SK-N-SH (cell line): ENCODE measurements at regions not wholly inside any gene's neighbourhood (a gene's known extent, or its start where the extent isn't known, plus 50 kb on each side); places are given as distances from the start of the nearest gene placed in this dataset.

Experiments used
- CTCF ChIA-PET: fragments of 300-600, 350-600 bp; formaldehyde crosslinking; extraction: SDS; loops from one replicate; lab custom pipeline; 2021; lab: Yijun Ruan, JAX
- POLR2A ChIA-PET: fragments of 350-600 bp; sonication (Branson Sonifier 250); formaldehyde crosslinking; extraction: SDS; loops from one replicate; lab custom pipeline; 2020; ENCODE audit warnings: antibody characterized with exemption, inconsistent platforms; lab: Yijun Ruan, JAX
- DNase-seq: peaks from one replicate; pipeline ENCODE4 v3.0.0; 2012
- H2AFZ ChIP-seq: fragments of 200-600 bp; sonication (generic); 2 replicates; pipeline ENCODE4 v1.8.1; 2016; ENCODE audit warnings: antibody characterized with exemption, mild to moderate bottlenecking, low read depth
- H3F3A ChIP-seq: fragments of 200-600 bp; sonication (generic); replicated peaks from 2 replicates; pipeline ENCODE3; 2016; ENCODE audit warnings: antibody characterized with exemption, mild to moderate bottlenecking; ENCODE audit not compliant: insufficient read depth
- H3K27ac ChIP-seq, 2 experiments: fragments of 200-500 bp in 1 of 2; fragments of 200-600 bp in 1 of 2; sonication (Bioruptor generic) in 1 of 2; sonication (generic), shearing (Covaris generic) in 1 of 2; 2 replicates each; pipeline versions ENCODE4 v1.5.1 to v1.6.1; 2014 to 2016; ENCODE audit warnings: low read depth in 2 of 2, inconsistent platforms in 1 of 2, low read length in 1 of 2, mild to moderate bottlenecking in 1 of 2, mixed read lengths in 1 of 2
- H3K27me3 ChIP-seq: fragments of 200-600 bp; sonication (generic), shearing (Covaris generic); 2 replicates; pipeline ENCODE4 v1.6.1; 2016; ENCODE audit warnings: mixed run types; ENCODE audit not compliant: insufficient read depth
- H3K36me3 ChIP-seq, 2 experiments: fragments of 200-500 bp in 1 of 2; fragments of 200-600 bp in 1 of 2; sonication (Bioruptor generic) in 1 of 2; sonication (generic) in 1 of 2; replicated peaks in 1 of 2; 2 replicates each; pipeline versions ENCODE3 to v1.5.1; 2014 to 2016; ENCODE audit warnings: low read length in 1 of 2, mild to moderate bottlenecking in 1 of 2; ENCODE audit not compliant: insufficient read depth in 2 of 2, control insufficient read depth in 1 of 2
- H3K4me1 ChIP-seq, 2 experiments: fragments of 200-500 bp in 1 of 2; fragments of 200-600 bp in 1 of 2; sonication (Bioruptor generic) in 1 of 2; sonication (generic), shearing (Covaris generic) in 1 of 2; 2 replicates each; pipeline versions ENCODE4 v1.5.1 to v1.6.1; 2014 to 2016; ENCODE audit warnings: low read depth in 1 of 2, low read length in 1 of 2, mixed run types in 1 of 2; ENCODE audit not compliant: insufficient read depth in 2 of 2, control insufficient read depth in 1 of 2
- H3K4me2 ChIP-seq: fragments of 200-600 bp; sonication (generic), shearing (Covaris generic); 2 replicates; pipeline ENCODE4 v1.6.1; 2017; ENCODE audit warnings: mixed run types
- H3K4me3 ChIP-seq, 2 experiments: fragments of 200-500 bp in 1 of 2; fragments of 200-600 bp in 1 of 2; sonication (Bioruptor generic) in 1 of 2; sonication (generic), shearing (Covaris generic) in 1 of 2; 2 replicates each; pipeline versions ENCODE4 v1.5.1 to v1.8.1; 2014 to 2016; ENCODE audit warnings: low read depth in 2 of 2, inconsistent platforms in 1 of 2, low read length in 1 of 2, mild to moderate bottlenecking in 1 of 2, mixed read lengths in 1 of 2, moderate library complexity in 1 of 2
- H3K79me2 ChIP-seq: fragments of 200-600 bp; sonication (generic); 2 replicates; pipeline ENCODE4 v1.8.1; 2017; ENCODE audit warnings: mild to moderate bottlenecking; ENCODE audit not compliant: insufficient read depth
- H3K9ac ChIP-seq: fragments of 200-600 bp; sonication (generic); 2 replicates; pipeline ENCODE4 v1.6.1; 2017; ENCODE audit warnings: mixed run types
- H3K9me2 ChIP-seq: fragments of 200-600 bp; sonication (generic); 2 replicates; pipeline ENCODE4 v1.6.1; 2017; ENCODE audit warnings: mixed run types
- H3K9me3 ChIP-seq: fragments of 200-600 bp; sonication (generic); 2 replicates; pipeline ENCODE4 v1.6.1; 2017; ENCODE audit warnings: mixed run types, mild to moderate bottlenecking, moderate library complexity
- H4K20me1 ChIP-seq: fragments of 200-600 bp; sonication (generic); 2 replicates; pipeline ENCODE4 v1.6.1; 2017; ENCODE audit warnings: mild to moderate bottlenecking, mixed run types; ENCODE audit not compliant: insufficient read depth
- EP300 ChIP-seq, 2 experiments: IDR thresholded peaks; 2 replicates each; pipeline versions ENCODE4 v1.4.0 to v1.6.1; 2012; ENCODE audit warnings: borderline replicate concordance in 1 of 2, low read depth in 1 of 2, low read length in 1 of 2
- FOXM1 ChIP-seq: IDR thresholded peaks from 2 replicates; pipeline ENCODE4 v1.4.0; 2012; ENCODE audit warnings: low read depth, mild to moderate bottlenecking
- JUND ChIP-seq: IDR thresholded peaks from 2 replicates; pipeline ENCODE4 v1.4.0; 2012
- MEF2A ChIP-seq: IDR thresholded peaks from 2 replicates; pipeline ENCODE4 v1.4.0; 2012; ENCODE audit warnings: low read depth, borderline replicate concordance
- MXI1 ChIP-seq: IDR thresholded peaks from 2 replicates; pipeline ENCODE4 v1.6.1; 2012; ENCODE audit warnings: mild to moderate bottlenecking, low read depth, low read length, improper control_type of control experiment
- NFIC ChIP-seq: IDR thresholded peaks from 2 replicates; pipeline ENCODE4 v1.4.0; 2012; ENCODE audit warnings: borderline replicate concordance
- POLR2AphosphoS5 ChIP-seq: IDR thresholded peaks from 2 replicates; pipeline ENCODE4 v1.6.1; 2012; ENCODE audit warnings: low read depth, low read length
- RCOR1 ChIP-seq: fragments of 150-350 bp; IDR thresholded peaks from 2 replicates; pipeline ENCODE4 v1.6.1; 2017; ENCODE audit warnings: antibody characterized with exemption, low read length
- TAF1 ChIP-seq: IDR thresholded peaks from 2 replicates; pipeline ENCODE4 v1.6.1; 2012; ENCODE audit warnings: low read depth, mild to moderate bottlenecking, low read length, moderate library complexity, borderline replicate concordance
- USF2 ChIP-seq: fragments of 150-350 bp; IDR thresholded peaks from 2 replicates; pipeline ENCODE4 v1.6.1; 2017; ENCODE audit warnings: antibody characterized with exemption, low read length, low read depth, borderline replicate concordance
- ZBTB33 ChIP-seq: IDR thresholded peaks from 2 replicates; pipeline ENCODE4 v1.4.0; 2012; ENCODE audit warnings: low read depth, borderline replicate concordance
- whole genome bisulfite sequencing: methylation state at CpG from one replicate; pipeline ENCODE4 v1.1.6; 2017; ENCODE audit warnings: low lambda C conversion rate; 5-methylcytosine and 5-hydroxymethylcytosine counted together
- TF ChIP-seq, protein P1 (sequence below): IDR thresholded peaks from 2 replicates; pipeline ENCODE4; 2012
- TF ChIP-seq, protein P2 (sequence below): fragments of 200-600 bp; sonication (generic); IDR thresholded peaks from 2 replicates; pipeline ENCODE4 v1.6.1; 2017; ENCODE audit warnings: antibody characterized with exemption, mild to moderate bottlenecking, moderate library complexity
- TF ChIP-seq, protein P3 (sequence below): IDR thresholded peaks from 2 replicates; pipeline ENCODE4 v1.4.0; 2012; ENCODE audit warnings: low read depth

DNA sequence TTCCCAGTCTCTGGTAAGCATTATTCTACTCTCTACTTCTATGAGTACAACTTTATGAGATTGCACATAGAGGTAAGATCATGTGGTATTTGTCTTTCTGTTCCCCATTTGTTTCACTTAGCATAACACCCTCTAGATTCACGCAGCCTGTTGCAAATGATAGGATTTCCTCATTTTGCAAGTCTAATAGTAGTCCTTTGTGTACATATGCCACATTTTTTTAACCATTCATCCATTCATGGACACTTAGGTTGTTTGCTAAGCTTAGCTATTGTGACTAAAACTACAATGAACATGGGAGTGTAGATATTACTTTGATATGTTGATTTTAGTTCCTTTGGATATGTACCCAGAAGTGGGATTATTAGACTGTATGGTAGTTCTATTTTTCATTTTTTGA, 717.9 kb upstream of the ALCAM start:
- Histone ChIP-seq H3K9me2 (no peaks in the 10 kb centered on the region), H3K9ac (no peak overlapping the region), H3K9me3 (no peaks in the 10 kb centered on the region; the same call in 1 of the 2 replicates), H3F3A (no peaks in the 10 kb centered on the region)
- CTCF ChIA-PET, result no interaction called here
- no peak for DNase-seq
- TF ChIP-seq, protein P1, sequence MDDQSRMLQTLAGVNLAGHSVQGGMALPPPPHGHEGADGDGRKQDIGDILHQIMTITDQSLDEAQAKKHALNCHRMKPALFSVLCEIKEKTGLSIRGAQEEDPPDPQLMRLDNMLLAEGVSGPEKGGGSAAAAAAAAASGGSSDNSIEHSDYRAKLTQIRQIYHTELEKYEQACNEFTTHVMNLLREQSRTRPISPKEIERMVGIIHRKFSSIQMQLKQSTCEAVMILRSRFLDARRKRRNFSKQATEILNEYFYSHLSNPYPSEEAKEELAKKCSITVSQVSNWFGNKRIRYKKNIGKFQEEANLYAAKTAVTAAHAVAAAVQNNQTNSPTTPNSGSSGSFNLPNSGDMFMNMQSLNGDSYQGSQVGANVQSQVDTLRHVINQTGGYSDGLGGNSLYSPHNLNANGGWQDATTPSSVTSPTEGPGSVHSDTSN, result no peak
- TF ChIP-seq RCOR1 (no peak), USF2 (no peak), TAF1 (no peak), MEF2A (no peak), MXI1 (no peak)
- TF ChIP-seq, protein P2, sequence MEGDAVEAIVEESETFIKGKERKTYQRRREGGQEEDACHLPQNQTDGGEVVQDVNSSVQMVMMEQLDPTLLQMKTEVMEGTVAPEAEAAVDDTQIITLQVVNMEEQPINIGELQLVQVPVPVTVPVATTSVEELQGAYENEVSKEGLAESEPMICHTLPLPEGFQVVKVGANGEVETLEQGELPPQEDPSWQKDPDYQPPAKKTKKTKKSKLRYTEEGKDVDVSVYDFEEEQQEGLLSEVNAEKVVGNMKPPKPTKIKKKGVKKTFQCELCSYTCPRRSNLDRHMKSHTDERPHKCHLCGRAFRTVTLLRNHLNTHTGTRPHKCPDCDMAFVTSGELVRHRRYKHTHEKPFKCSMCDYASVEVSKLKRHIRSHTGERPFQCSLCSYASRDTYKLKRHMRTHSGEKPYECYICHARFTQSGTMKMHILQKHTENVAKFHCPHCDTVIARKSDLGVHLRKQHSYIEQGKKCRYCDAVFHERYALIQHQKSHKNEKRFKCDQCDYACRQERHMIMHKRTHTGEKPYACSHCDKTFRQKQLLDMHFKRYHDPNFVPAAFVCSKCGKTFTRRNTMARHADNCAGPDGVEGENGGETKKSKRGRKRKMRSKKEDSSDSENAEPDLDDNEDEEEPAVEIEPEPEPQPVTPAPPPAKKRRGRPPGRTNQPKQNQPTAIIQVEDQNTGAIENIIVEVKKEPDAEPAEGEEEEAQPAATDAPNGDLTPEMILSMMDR, result no peak
- TF ChIP-seq, all 33 proteins: peak for 0
- no peaks in the 10 kb centered on the region for H3K79me2 ChIP-seq
- no peaks in the 10 kb centered on the region for H4K20me1 ChIP-seq
- no peak overlapping the region for H3K27ac ChIP-seq
- 83% methylated on average over 1 of the region's 1 CpG for WGBS
- no peaks in the 10 kb centered on the region for H3K4me1 ChIP-seq
- POLR2A ChIA-PET, result no interaction called here
- no peak overlapping the region for H3K4me3 ChIP-seq
- H2AFZ ChIP-seq, result no peak overlapping the region
- no peaks in the 10 kb centered on the region for H3K27me3 ChIP-seq
- H3K36me3 ChIP-seq, result peaks cover 0 to 3% of the 10 kb centered on the region in 2 experiments
- no peak overlapping the region for H3K4me2 ChIP-seq

- ChIA-PET CTCF (interaction anchor here (0.5 to 0.6 kb wide), 2 partner anchors 11 to 42 kb away, joined by 3 read pairs; no protein-coding TSS in a partner anchor), POLR2A (no interaction called here)
- Histone ChIP-seq H3K9me3 (no peaks in the 10 kb centered on the region), H3K4me1 (no peaks in the 10 kb centered on the region), H3K79me2 (no peaks in the 10 kb centered on the region), H3K4me3 (no peak overlapping the region), H3K27me3 (no peaks in the 10 kb centered on the region), H3K9me2 (no peaks in the 10 kb centered on the region), H3F3A (no peaks in the 10 kb centered on the region), H3K27ac (no peak overlapping the region), H2AFZ (no peak overlapping the region), H4K20me1 (no peaks in the 10 kb centered on the region), H3K36me3 (no peaks in the 10 kb centered on the region), H3K4me2 (no peak overlapping the region), H3K9ac (no peak overlapping the region)
- no peak for TF ChIP-seq POLR2AphosphoS5
- TF ChIP-seq FOXM1, result no peak
- no peak for TF ChIP-seq ZBTB33
- TF ChIP-seq, protein P3, sequence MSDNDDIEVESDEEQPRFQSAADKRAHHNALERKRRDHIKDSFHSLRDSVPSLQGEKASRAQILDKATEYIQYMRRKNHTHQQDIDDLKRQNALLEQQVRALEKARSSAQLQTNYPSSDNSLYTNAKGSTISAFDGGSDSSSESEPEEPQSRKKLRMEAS, result no peak
- no peak for TF ChIP-seq JUND
- no peak for TF ChIP-seq EP300 (IDR thresholded peaks at IDR 0.05; ENCODE audit: borderline replicate concordance in 1 of 2, low read depth in 1 of 2, low read length in 1 of 2)
- TF ChIP-seq NFIC, result no peak
- WGBS, result 86% methylated on average over 5 of the region's 5 CpGs
- DNase-seq, result no peak
These were observed 697.6 kb upstream of the ALCAM start for GRCh38 chr3:104669083-104669482.
